Thoracic aorta (tissue), 2 donors: ENCODE measurements at regions not wholly inside any gene's neighbourhood (a gene's known extent, or its start where the extent isn't known, plus 50 kb on each side); places are given as distances from the start of the nearest gene placed in this dataset.

ENCODE experiments used
- ATAC-seq: fragments of 150-250 bp; one replicate; pipeline ENCODE4 v1.8.0; 2017; ENCODE audit warnings: low read depth; ENCODE audit not compliant: insufficient number of reproducible peaks, low FRiP score
- DNase-seq: peaks from one replicate; pipeline ENCODE4 v3.0.0-alpha.2; 2020; ENCODE audit warnings: low spot score
- H3K27ac ChIP-seq, 2 donors: fragments of 200-600 bp; sonication (generic); 1 replicate in 1 of 2; 2 replicates in 1 of 2; pipeline ENCODE4 v1.5.1; 2016; ENCODE audit warnings: mild to moderate bottlenecking in 2 of 2, moderate library complexity in 2 of 2
- H3K27me3 ChIP-seq: fragments of 200-600 bp; sonication (generic); replicated peaks from 2 replicates; pipeline ENCODE4 v1.6.0; 2016; ENCODE audit warnings: mild to moderate bottlenecking; ENCODE audit not compliant: insufficient read depth
- H3K36me3 ChIP-seq: fragments of 200-600 bp; sonication (generic); one replicate; pipeline ENCODE4 v1.5.1; 2016
- H3K4me1 ChIP-seq, 2 donors: fragments of 200-600 bp; sonication (generic); 1 replicate in 1 of 2; 2 replicates in 1 of 2; pipeline versions ENCODE4 v1.5.1 to v1.6.0; 2016; ENCODE audit warnings: low read depth in 2 of 2, mild to moderate bottlenecking in 1 of 2; ENCODE audit not compliant: control insufficient read depth in 1 of 2
- H3K4me3 ChIP-seq: fragments of 200-600 bp; sonication (generic); 2 replicates; pipeline ENCODE4 v1.5.1; 2016; ENCODE audit warnings: mild to moderate bottlenecking
- H3K9me3 ChIP-seq: fragments of 200-600 bp; sonication (generic); 2 replicates; pipeline ENCODE4 v1.5.1; 2016
- CTCF ChIP-seq: fragments of 200-600 bp; sonication (generic); IDR thresholded peaks from one replicate; pipeline ENCODE4 v1.5.1; 2019; ENCODE audit warnings: antibody characterized with exemption

- no peak for TF ChIP-seq CTCF
- no peak for ATAC-seq
Observed at GRCh38 chr18:2146092-2146491, 425.2 kb downstream of the METTL4 start.

DNA sequence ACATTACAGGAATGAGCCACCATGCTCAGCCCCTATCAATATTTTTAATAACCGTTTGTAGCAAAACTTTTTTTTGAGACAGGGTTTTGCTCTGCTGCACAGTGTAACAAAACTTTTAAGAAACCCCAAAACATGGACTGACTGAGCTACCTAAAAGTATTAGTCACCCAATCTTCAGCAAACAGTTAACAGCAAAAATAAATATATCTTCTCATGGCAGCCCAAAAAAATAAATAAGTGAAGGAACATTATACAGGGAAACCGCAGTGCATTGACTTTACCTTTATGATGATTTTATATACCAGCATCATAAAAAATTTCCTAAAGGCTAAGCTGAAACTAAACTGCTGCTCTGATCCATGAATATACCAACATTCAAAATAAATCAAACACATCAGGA, 424.6 kb downstream of the METTL4 start:
- Histone ChIP-seq H3K4me1 (no peaks in the 10 kb centered on the region), H3K36me3 (no peaks in the 10 kb centered on the region), H3K27me3 (no peaks in the 10 kb centered on the region), H3K9me3 (no peaks in the 10 kb centered on the region), H3K4me3 (no peak overlapping the region), H3K27ac (no peak overlapping the region)
- no peak for TF ChIP-seq CTCF
- ATAC-seq = no peak
- no peak for DNase-seq

More at GRCh38 chr18:2146092-2146491, 425.2 kb downstream of the METTL4 start:
- Histone ChIP-seq H3K27ac (no peak overlapping the region), H3K4me1 (no peaks in the 10 kb centered on the region), H3K27me3 (no peaks in the 10 kb centered on the region), H3K36me3 (no peaks in the 10 kb centered on the region), H3K9me3 (no peaks in the 10 kb centered on the region), H3K4me3 (no peak overlapping the region)
- no peak for DNase-seq

GRCh38 chr18:2147476-2148230, 423.7 kb downstream of the METTL4 start:
- H3K27ac ChIP-seq = no peak overlapping the region
- H3K9me3 ChIP-seq = no peaks in the 10 kb centered on the region
- no peak for ATAC-seq
- no peak for DNase-seq
- H3K27me3 ChIP-seq = no peaks in the 10 kb centered on the region
- no peak overlapping the region for H3K4me3 ChIP-seq
- no peaks in the 10 kb centered on the region for H3K36me3 ChIP-seq
- H3K4me1 ChIP-seq = no peaks in the 10 kb centered on the region
- TF ChIP-seq CTCF = no peak

GRCh38 chr18:2148823-2149222, 422.5 kb downstream of the METTL4 start:
- Histone ChIP-seq H3K4me1 (no peaks in the 10 kb centered on the region), H3K27me3 (no peaks in the 10 kb centered on the region), H3K4me3 (no peak overlapping the region), H3K27ac (no peak overlapping the region), H3K9me3 (no peaks in the 10 kb centered on the region), H3K36me3 (no peaks in the 10 kb centered on the region)
- no peak for ATAC-seq
- no peak for TF ChIP-seq CTCF
- DNase-seq = no peak

GRCh38 chr18:2150566-2150965, 420.7 kb downstream of the METTL4 start:
- Histone ChIP-seq H3K9me3 (no peaks in the 10 kb centered on the region), H3K4me1 (no peaks in the 10 kb centered on the region), H3K4me3 (no peak overlapping the region), H3K27me3 (no peaks in the 10 kb centered on the region), H3K27ac (no peak overlapping the region), H3K36me3 (no peaks in the 10 kb centered on the region)
- ATAC-seq = no peak
- no peak for DNase-seq
- TF ChIP-seq CTCF = no peak
